NCI-H1417 (cell line): ENCODE measurements at regions not wholly inside any gene's neighbourhood (a gene's known extent, or its start where the extent isn't known, plus 50 kb on each side); places are given as distances from the start of the nearest gene placed in this dataset.
"Not testable (repeated sequence)": the region's sequence is repeated elsewhere in the genome, so short reads cannot be mapped to it uniquely, and the experiment has no call there.

ENCODE experiments used
- DNase-seq, 3 experiments: peaks; one replicate each; lab custom pipeline; 2025; lab: John Stamatoyannopoulos, UW

GRCh38 chr6:40692337-40692736, 105.2 kb upstream of the LRFN2 start:
- DNase-seq = no peak

- no peak for DNase-seq
These were observed 102.0 kb upstream of the LRFN2 start for GRCh38 chr6:40689185-40689584.

GRCh38 chr6:40688214-40688761, 101.1 kb upstream of the LRFN2 start:
- DNase-seq = no peak

- DNase-seq = no peak
These were observed 98.7 kb upstream of the LRFN2 start for GRCh38 chr6:40685862-40686261.

- DNase-seq = peak in 1 of 3 experiments; percentile 9
These were observed 94.5 kb upstream of the LRFN2 start for GRCh38 chr6:40681622-40682021.

GRCh38 chr6:40678941-40679340, 91.8 kb upstream of the LRFN2 start:
- DNase-seq = no peak

- DNase-seq = peak in 1 of 3 experiments; percentile 19
These were observed 87.0 kb upstream of the LRFN2 start for GRCh38 chr6:40674170-40674569.

- peak in 1 of 3 experiments; percentile 8 for DNase-seq
These were observed 84.9 kb upstream of the LRFN2 start for GRCh38 chr6:40672087-40672486.

GRCh38 chr6:40671694-40672050, 84.5 kb upstream of the LRFN2 start:
- peak in 1 of 3 experiments; percentile 23 for DNase-seq

GRCh38 chr6:40671001-40671693, 84.0 kb upstream of the LRFN2 start:
- DNase-seq = peak in 2 of 3 experiments; percentile 18 to 32

- no peak for DNase-seq
These were observed 82.2 kb upstream of the LRFN2 start for GRCh38 chr6:40669343-40669742.

GRCh38 chr6:40668203-40668602, 81.0 kb upstream of the LRFN2 start:
- no peak for DNase-seq

GRCh38 chr6:40666530-40666929, 79.4 kb upstream of the LRFN2 start:
- DNase-seq = no peak

- DNase-seq = peak in 2 of 3 experiments; percentile 16 to 57
These were observed 74.6 kb upstream of the LRFN2 start for GRCh38 chr6:40661726-40662125.

GRCh38 chr6:40656772-40657171, 69.6 kb upstream of the LRFN2 start:
- DNase-seq = not testable (repeated sequence)

GRCh38 chr6:40654828-40655227, 67.7 kb upstream of the LRFN2 start:
- DNase-seq = no peak

GRCh38 chr6:40645043-40645442, 57.9 kb upstream of the LRFN2 start:
- DNase-seq = no peak

- no peak for DNase-seq
These were observed 55.7 kb upstream of the LRFN2 start for GRCh38 chr6:40642837-40643236.

GRCh38 chr6:40642190-40642589, 55.0 kb upstream of the LRFN2 start:
- no peak for DNase-seq

- DNase-seq = peak in 2 of 3 experiments; percentile 27 to 82
These were observed 53.5 kb upstream of the LRFN2 start for GRCh38 chr6:40640599-40641227.
